ENCODE measurements at regions not wholly inside any gene's neighbourhood (a gene's known extent, or its start where the extent isn't known, plus 50 kb on each side); places are given as distances from the start of the nearest gene placed in this dataset.

DNA sequence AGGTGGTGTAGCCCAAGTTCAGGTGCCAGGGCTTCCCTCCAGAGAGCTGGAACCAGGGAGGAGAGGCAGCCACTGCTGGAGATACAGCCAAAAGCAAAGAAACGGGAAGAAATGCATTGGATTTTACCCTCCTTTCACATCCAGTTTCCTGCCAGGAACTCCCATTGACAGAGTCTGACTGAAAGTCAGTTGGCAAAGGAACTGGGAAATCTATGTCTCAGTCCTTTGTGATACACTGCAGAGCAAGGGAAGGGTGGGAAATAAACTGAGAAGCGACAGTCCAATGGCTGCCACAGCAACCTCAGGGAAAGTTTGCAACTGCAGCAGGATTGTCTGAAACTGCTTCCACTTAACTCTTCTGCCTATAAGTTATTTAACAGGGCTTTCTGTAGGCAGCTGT is 142.6 kb downstream of the SATB1 start:
- no peak for TF ChIP-seq POLR2A (IDR thresholded peaks at IDR 0.05; ENCODE audit: extremely low read depth, insufficient read length)
- no peak for TF ChIP-seq MYC (IDR thresholded peaks at IDR 0.05; ENCODE audit: low read depth, low read length)
- TF ChIP-seq, protein P1, sequence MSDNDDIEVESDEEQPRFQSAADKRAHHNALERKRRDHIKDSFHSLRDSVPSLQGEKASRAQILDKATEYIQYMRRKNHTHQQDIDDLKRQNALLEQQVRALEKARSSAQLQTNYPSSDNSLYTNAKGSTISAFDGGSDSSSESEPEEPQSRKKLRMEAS (IDR thresholded peaks at IDR 0.05; ENCODE audit: low read depth, low read length) = no peak
- TF ChIP-seq, protein P2, sequence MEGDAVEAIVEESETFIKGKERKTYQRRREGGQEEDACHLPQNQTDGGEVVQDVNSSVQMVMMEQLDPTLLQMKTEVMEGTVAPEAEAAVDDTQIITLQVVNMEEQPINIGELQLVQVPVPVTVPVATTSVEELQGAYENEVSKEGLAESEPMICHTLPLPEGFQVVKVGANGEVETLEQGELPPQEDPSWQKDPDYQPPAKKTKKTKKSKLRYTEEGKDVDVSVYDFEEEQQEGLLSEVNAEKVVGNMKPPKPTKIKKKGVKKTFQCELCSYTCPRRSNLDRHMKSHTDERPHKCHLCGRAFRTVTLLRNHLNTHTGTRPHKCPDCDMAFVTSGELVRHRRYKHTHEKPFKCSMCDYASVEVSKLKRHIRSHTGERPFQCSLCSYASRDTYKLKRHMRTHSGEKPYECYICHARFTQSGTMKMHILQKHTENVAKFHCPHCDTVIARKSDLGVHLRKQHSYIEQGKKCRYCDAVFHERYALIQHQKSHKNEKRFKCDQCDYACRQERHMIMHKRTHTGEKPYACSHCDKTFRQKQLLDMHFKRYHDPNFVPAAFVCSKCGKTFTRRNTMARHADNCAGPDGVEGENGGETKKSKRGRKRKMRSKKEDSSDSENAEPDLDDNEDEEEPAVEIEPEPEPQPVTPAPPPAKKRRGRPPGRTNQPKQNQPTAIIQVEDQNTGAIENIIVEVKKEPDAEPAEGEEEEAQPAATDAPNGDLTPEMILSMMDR (IDR thresholded peaks at IDR 0.05; ENCODE audit: low read depth, low read length) = no peak
- DNase-seq (ENCODE audit: low read depth) = no peak
- H3K4me3 ChIP-seq (ENCODE audit: low read depth, low read length) = no peak overlapping the region

DNA sequence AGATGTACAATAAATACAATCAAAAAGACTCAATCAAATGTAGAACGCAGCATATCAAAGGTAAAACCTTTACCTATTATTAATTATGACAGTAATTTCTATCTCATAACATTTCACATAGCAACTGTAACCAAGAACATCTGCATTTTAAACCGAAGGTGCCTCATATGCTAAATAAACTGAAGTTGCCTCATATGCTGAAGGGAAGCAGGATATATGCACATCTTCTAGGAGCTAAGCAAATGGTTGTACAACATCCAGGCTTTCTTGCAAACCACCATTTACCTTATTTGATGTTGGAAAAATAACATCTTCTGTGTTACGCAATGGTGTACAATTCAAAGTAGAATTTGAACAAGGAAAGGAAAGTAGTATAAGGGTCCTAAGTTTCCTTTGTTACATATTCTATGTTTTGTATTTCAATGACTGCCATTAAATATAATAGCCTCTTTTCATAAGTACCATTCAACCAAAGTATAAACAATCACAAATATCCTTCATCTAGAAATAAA is 145.9 kb downstream of the SATB1 start:
- TF ChIP-seq MYC (IDR thresholded peaks at IDR 0.05; ENCODE audit: low read depth, low read length) = no peak
- TF ChIP-seq POLR2A (IDR thresholded peaks at IDR 0.05; ENCODE audit: extremely low read depth, insufficient read length) = no peak
- TF ChIP-seq, protein P2 (IDR thresholded peaks at IDR 0.05; ENCODE audit: low read depth, low read length) = no peak
- TF ChIP-seq, protein P1 (IDR thresholded peaks at IDR 0.05; ENCODE audit: low read depth, low read length) = no peak
- H3K4me3 ChIP-seq (ENCODE audit: low read depth, low read length) = no peak overlapping the region
- no peak for DNase-seq (ENCODE audit: low read depth)

DNA sequence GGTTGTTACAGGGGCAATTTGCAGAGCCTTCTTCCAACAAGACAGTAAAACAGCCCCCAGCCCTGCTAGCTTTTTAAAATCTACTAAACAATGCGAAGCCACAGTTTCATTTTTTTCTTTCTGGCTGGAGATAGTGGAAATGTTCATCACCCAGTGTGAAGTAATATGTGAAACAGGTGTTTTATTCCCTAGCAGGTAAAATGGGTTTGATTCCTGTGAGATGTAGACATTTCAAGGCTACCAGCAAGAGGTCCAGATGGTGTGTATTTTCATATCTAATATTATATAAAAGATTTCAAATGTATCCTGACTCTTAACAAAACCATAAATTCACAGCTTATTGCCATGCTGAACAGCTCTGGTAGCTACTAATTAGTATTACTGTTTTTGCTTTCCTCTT is 160.3 kb downstream of the SATB1 start:
- no peak overlapping the region for H3K4me3 ChIP-seq (ENCODE audit: low read depth, low read length)
- TF ChIP-seq, protein P1 (IDR thresholded peaks at IDR 0.05; ENCODE audit: low read depth, low read length) = no peak
- TF ChIP-seq MYC (IDR thresholded peaks at IDR 0.05; ENCODE audit: low read depth, low read length) = no peak
- TF ChIP-seq POLR2A (IDR thresholded peaks at IDR 0.05; ENCODE audit: extremely low read depth, insufficient read length) = no peak
- TF ChIP-seq, protein P2 (IDR thresholded peaks at IDR 0.05; ENCODE audit: low read depth, low read length) = no peak
- no peak for DNase-seq (ENCODE audit: low read depth)

DNA sequence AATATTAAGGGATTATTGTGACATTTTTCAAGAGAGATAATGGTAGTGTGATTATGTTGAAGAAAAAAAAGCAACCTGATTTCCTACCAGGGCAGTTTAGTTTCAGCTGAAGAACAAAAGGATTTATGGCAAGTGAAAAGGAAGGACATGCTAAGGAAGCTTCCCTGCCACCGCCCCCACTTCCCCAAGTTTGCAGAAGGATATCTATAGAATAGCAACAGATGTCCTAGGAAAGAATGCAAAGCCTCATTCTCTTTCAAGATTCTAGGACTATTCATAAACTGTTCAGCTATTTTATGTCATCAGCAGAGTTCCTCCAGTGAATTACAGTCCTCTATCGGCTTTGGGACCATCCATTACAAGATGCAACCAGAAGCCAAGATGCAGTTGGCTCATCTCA is 160.8 kb downstream of the SATB1 start:
- H3K4me3 ChIP-seq (ENCODE audit: low read depth, low read length) = no peak overlapping the region
- TF ChIP-seq, protein P1 (IDR thresholded peaks at IDR 0.05; ENCODE audit: low read depth, low read length) = no peak
- TF ChIP-seq MYC (IDR thresholded peaks at IDR 0.05; ENCODE audit: low read depth, low read length) = no peak
- TF ChIP-seq, protein P2 (IDR thresholded peaks at IDR 0.05; ENCODE audit: low read depth, low read length) = no peak
- no peak for TF ChIP-seq POLR2A (IDR thresholded peaks at IDR 0.05; ENCODE audit: extremely low read depth, insufficient read length)
- DNase-seq (ENCODE audit: low read depth) = no peak

DNA sequence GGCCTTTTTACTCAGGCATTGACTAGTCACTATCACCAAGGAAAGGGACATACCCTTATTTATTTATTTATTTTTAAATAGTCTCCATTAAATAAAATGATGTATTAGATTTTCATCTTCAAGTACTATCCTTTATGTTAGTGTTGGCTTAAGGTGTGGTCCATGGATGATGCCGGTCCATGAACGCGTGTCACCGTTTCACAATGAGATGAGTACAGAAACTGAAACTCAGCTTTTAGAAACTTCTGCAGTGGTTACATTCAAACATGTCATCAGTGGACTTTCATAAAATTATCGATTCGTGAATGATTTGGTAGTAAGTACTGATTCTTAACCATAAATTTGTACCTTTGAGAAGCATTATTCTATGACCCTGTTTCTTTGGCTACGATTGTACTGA is 166.6 kb downstream of the SATB1 start:
- H3K4me3 ChIP-seq (ENCODE audit: low read depth, low read length) = no peak overlapping the region
- no peak for DNase-seq (ENCODE audit: low read depth)
- TF ChIP-seq, protein P2 (IDR thresholded peaks at IDR 0.05; ENCODE audit: low read depth, low read length) = no peak
- TF ChIP-seq, protein P1 (IDR thresholded peaks at IDR 0.05; ENCODE audit: low read depth, low read length) = no peak
- no peak for TF ChIP-seq MYC (IDR thresholded peaks at IDR 0.05; ENCODE audit: low read depth, low read length)
- TF ChIP-seq POLR2A (IDR thresholded peaks at IDR 0.05; ENCODE audit: extremely low read depth, insufficient read length) = no peak

Data from NB4 (cell line).